Activated naive CD8-positive, alpha-beta T cell treated with anti-CD3 and anti-CD28 coated beads, Interleukin-2, amount 50 U/mL, for 16 hours (primary cell): ENCODE measurements at regions not wholly inside any gene's neighbourhood (a gene's known extent, or its start where the extent isn't known, plus 50 kb on each side); places are given as distances from the start of the nearest gene placed in this dataset.
"Not testable (repeated sequence)": the region's sequence is repeated elsewhere in the genome, so short reads cannot be mapped to it uniquely, and the experiment has no call there.

Source experiments
- DNase-seq: peaks from one replicate; pipeline ENCODE4 v3.0.0-alpha.2; 2020; ENCODE audit warnings: low read depth, low spot score

DNA sequence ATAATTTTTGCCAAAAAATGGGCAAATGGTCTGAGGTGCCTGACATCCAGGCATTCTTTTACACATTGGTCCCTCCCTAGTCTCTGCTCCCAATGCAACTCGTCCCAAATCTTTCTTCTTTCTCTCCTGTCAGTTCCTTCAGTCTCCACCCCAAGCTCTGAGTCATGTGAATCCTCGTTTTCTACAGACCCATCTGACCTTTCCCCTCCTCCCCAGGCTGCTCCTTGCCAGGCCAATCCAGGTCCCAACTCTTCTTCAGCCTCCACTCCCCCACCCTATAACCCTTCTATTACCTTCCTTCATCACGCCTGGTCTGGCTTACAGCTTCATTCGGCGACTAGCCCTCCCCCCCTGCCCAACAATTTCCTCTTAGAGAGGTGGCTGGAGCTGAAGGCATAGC, 55.3 kb downstream of the BBS10 start:
- not testable (repeated sequence) for DNase-seq

DNA sequence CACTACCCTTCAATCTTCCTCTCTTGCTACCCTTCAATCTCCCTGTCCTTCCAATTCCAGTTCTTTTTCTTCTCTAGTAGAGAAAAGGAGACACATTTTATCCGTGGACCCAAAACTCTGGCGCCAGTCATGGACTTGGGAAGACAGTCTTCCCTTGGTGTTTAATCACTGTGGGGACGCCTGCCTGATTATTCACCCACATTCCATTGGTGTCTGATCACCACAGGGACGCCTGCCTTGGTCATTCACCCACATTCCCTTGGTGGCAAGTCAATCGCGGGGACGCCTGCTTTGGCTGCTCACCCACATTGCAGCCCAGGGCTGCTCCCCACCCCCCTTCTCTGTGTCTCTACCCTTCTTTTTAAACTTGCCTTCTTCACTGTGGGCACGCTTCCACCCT, 55.9 kb downstream of the BBS10 start:
- not testable (repeated sequence) for DNase-seq

DNA sequence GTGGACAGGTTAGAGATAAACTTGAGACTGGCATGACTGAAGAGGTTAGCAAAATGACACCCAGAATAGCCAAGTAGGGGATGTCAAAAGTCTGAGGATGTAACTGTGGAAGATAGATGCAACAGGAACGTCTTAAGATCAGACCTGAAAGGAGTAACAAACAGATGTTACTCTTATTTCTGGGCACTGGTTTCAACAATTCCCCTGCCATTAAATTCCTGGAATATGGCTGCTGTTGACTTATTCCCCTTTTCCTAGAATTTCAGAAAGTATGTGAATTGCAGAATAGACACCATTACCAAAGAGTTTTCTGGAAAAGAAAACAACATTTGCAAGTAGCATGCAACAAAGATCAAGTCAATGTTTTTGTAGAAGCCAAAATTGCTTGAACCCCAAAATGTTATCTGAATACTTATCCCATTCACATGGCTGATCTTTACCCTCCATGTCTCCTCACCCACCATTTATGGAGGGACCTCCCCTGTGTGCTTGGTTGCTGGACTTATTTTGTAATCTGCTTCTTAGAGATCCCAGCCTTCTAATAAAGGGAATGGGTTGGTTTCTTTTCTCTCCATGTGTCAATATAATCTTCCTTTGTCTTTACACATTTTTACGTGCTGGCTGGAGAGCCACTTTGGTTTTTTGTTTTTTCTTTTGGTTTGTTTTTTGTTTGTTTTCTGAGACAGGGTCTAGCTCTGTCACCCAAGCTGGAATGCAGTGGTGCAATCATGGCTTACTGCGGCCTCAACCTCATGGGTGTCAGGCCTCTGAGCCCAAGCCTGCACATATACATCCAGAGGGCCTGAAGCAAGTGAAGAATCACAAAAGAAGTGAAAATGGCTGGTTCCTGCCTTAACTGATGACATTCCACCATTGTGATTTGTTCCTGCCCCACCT, 57.0 kb downstream of the BBS10 start:
- DNase-seq = no peak

DNA sequence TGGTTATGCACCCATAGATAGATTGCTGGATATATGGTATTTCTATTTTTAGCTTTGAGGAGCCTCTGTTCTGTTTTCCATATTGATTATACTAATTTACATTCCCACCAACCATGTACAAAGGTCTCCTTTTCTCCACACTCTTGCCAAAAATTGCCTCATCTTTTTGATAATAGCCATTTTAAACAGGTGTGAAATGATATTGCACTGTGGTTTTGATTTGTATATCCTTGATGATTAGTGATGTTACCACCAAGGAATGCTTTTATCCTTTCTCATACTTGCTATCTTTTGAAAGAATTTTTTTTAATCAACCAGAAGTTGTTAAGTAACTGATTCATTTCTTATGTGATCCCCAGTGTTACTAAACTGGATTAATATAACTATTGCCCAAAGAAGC, 60.0 kb downstream of the BBS10 start:
- no peak for DNase-seq

DNA sequence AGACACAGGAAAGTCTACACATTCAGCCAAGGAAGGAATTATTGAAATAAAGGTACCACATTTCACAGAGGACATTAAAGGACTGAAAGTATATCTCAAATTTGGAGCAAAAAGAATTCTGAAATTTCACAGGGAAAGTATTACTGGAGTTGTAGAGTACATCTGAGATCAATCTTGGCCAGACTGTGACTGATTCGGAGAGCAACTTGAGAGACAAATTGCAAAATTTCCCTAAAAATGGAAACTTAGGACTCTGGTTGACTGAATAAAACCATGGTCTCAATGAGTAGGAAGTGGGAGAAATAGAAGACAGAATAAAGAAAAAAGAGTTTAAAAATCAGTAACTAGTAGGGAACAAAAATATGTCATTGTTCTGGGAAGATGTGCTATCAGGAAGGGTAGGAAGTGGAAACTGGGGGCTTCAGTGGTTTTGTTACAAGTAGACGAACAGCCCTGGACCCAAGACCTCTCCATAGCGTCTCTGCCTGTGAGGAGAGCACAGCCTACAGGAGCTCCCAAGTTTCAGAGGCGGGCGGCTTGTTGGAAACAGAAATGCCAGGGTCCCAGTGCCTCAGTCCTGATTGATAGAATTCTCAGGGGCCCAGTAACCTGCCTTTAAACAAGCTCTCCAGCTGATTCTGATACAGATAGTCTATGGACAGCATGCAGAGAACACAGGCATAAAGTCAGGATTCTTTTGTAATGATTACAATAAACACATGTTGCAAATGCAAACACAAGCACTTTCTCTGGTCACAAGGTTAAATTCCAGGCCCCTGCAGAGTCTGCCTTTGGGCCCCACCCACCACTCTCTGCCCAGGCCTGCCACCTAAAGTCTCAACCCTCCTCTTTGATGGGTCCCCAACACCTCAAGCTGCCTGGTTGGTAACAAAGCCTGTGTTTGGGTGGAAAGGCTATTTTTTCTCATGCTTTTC, 63.1 kb downstream of the BBS10 start:
- no peak for DNase-seq

DNA sequence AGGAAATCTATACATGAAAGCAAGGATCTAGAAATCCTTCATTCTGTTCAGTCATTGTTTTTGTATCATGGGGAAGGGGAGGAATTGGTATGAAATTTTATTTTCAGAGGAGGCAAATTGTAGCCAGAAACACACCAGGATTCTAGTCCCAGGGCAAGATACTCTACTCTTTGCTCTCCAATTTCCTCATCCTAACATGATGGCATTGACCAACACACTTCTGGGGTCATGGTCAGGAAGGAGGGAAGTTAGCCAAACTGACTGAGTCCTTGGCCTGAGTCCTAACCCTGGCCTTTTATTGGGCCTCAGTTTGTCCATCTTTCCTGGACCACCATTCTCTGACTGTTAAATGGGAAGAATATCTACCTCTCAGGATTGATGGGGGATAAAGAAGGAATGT, 65.5 kb downstream of the BBS10 start:
- no peak for DNase-seq

DNA sequence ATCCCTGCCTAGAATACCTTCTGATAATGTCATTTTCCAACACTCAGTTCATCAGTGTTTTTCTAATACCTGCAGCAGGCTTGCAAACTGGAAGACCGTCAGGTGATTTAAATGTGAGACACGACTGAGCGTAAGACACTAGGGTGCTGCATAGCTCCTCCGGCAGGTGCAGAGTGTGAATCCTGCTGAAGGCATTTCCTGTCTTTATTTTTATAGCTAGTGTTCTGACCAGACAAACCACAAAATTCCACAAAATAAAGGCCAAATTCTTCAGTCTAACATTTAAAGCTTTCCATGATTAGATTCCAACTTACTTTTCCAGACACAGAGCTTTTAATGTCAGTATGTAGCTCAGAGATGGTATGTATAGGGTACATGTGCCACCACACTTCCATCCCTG, 70.7 kb downstream of the BBS10 start:
- DNase-seq = no peak

DNA sequence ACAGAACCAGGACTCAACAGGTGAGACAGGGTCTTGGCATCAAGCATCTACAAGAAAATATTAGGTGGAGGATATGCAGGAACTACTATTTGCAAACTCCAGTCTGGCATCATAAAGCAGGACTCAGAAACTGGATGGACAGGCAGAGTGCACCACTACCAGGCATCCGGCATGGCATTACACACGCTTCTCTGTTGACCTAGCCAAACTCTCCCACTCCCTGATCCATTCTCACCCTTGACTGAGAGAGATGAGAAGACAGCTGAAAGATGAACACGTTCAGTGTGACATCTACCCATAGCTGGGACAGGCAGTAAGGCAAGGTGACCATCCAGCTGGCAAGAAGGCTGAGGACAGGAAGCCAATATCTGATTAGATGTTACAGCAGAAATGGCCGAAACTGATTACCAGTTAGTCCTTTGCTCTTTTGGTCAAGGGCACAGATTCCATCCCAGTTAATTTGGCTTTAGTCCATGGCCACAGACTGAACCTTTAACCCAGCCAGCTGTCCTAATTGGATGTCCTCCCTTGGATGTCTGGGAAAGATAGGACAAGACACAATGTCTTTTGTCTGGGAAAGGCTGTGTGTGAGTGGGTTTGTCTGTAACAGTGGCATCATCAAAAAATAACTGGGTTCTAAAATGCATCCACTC, 71.6 kb downstream of the BBS10 start:
- DNase-seq = no peak

DNA sequence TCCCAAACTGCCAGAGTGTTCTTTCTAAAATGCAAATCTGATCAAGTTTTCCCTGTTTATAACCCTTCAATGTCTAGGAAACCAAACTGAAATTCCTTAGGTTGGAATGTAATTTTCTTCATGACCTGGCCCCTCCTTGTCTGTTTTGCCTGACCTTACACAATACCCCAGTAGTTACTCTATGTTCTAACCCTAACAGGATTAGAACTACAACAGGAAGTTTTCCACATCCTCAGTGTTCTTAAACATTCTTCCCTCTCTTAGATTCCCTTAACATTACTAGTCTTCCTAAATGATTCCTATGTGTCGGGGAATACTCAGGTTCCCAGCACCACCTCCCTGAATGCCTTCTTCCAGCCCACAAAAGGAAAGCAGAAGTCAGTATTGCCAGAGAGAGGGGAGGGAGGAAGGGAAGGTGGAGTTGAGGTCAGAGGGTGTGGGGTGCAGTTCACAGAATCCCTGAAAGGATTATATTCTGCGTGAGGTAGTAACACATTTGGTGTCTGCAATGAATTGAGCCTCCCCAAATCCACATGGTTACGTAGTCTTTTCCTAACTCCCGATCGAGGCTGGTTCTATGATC, 72.6 kb downstream of the BBS10 start:
- DNase-seq = no peak

DNA sequence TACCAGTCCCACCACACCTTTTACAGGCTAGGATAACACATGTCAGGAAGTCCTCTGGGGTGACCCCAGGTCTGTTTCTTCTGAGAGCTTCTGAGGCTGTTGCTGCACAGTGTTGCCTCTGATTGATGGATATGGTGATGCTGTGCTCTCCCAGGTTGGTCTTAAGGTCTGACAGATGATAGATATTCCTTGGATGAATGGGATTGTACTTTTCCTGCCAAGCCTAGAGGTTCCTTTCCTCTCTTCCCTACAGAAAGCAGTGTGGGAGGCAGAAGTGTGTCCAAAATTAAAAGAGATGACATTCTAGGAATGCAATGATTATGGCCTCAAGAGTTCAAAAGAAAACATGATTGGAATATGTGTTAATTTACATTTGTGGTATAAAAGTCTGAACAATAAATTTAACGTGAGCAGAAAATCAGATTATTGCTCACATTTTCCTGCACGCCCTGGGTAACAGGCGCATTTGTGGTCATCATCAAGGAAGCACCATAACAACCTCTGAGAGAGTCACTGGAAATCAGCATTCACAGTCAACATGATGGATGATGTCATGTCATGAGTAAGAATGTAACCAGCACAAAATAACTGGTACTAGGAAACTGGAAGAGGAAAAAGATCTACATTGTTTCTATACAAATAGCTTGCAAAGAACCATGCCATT, 73.7 kb downstream of the BBS10 start:
- DNase-seq = no peak

DNA sequence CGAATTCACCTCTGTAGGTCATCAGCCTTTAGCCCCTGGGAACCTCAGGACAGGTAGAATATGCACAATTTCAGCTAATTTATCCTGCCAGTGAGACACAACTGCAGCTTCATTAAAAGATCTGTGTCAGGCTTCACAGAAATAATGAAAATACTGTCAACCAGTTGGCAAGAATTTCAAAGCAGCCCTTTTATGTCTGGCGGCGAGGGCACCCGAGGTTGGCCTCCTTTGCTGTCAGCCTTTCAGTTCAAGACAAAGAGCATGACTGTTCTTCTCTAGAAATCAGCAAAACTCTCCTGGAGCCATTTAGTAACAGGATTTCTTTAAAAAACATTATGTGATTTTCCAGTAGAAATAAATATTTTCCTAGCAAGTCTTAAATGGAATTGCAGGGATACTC, 75.9 kb downstream of the BBS10 start:
- no peak for DNase-seq

DNA sequence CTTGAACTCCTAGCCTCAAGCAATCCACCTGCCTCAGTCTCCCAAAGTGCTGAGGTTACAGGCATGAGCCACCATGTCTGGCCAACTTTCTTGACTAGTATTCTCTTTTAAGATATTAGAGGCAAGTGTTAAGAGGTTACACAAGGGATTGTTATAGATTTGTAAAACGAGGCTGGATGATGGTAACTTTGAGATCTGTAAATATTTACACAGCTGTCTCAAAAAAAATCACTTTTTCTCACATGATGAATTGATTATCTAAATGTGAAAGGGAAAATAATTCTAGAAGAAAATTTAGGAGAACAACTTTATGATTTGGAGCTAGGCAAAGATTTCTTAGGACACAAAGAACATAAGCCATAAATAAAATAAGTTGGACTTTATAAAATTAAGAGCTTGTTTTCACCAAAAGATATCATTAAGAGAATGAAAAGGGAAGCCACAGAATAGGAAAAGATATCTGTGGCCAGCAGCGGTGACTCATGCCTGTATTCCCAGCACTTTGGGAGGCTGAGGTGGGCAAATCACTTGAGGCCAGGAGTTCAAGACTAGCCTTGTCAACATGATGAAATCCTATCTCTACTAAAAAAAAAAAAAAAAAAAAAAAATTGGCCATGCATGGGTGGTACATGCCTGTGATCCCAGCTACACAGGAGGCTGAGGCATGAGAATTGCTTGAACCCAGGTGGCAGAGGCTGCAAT, 77.4 kb downstream of the BBS10 start:
- DNase-seq = no peak

DNA sequence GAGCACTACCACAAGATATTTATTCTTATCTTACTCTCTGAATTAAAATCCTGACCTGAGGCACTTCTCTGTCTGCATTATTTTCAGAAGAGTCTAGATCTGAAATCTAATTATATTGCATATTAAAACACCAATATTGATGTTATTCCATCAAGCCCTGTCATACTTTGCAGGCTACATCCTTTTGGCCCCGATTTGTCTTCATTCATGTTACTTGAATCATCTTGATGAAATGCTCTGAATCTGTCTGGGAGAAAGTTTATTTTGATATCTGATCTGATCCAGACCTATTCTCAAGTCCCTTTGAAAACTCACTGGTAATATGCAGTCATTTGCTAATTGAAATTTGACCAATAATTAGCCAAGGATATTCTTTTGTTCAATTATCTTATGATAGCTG, 79.9 kb downstream of the BBS10 start:
- DNase-seq = no peak

DNA sequence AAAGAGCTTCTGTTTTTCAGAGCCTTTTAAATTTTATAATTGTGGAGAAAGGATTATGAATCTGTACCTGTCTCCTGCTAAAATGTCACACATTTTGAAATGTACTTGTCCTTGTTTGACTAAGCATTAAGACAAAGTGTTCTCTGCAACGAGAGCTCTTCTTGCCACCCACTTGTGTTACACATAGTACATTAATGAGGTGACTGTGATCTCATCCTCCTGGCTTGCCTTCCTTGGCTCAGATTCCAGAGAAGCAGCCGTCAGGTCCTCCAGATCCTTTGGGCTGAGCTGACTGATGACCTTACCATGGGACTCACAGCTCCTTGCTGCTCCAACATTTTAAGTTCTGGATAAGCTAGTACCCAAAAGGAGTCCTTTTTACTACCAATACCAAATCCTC, 81.4 kb downstream of the BBS10 start:
- no peak for DNase-seq

DNA sequence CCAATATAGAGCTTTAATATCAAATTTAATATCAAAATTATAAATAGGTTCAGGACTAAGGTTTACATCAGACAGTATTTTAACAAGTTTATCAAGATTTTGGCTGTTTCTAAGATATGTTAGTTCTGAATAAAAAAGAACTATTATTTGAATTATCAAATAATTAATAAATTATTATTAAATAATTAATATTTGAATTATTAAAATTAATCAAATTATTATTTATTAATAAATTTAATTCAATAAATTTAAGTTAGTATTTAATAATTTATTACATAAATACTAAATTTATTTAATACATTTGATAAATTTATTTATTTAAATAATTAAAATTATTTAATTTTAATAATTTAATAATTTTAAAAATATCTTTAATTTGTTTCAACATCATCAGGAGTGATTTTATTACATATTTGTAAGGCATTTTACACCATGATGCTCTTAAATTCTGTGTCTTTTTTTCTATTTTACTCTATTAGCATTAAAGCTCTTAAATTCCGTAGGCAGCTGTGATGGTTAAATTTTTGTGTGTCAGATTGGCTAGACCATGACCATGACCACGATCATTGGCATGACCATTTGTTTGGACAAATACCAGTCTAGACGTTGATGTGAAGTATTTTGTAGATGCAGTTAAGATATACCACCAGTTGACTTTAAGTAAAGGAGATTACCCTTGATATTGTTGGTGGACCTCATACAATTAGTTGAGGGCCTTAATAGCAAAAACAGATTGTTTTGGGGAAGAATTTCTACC, 82.6 kb downstream of the BBS10 start:
- no peak for DNase-seq

DNA sequence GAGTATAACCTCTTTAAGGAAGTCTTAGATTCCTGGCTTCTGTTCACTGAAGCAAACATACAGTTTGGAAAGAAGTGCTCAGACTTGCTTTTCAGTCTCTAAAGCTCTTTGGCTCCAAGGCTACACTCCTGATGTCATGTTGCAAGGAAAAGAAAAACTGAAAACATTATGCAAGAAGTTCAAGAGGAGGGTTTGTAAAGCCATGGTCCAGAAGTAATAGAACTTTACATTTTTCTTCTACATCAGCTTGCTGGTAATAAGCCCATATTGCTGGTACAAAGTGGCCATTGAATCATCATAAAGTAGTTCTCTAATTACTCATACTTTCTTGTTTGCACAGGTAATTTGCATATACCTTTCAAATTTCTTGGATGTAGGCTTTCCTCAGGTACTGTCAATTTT, 83.6 kb downstream of the BBS10 start:
- no peak for DNase-seq

DNA sequence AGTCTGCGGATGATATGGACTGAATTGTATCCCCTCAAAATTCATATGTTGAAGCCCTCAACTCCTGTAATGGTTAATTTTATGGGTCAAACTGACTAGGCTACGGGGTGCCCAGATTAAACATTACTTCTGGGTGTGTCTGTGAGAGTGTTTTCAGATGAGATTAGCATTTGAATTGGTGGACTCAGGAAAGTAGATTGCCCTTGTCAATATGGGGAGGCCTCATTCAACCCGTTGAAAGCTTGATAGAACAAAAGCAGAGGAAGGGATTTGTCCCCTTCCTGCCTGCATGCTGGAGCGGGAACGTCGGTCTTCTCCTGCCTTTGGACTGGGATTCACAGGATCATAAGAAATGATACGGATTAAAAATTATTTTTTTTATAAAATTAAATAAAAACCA, 84.5 kb downstream of the BBS10 start:
- no peak for DNase-seq

DNA sequence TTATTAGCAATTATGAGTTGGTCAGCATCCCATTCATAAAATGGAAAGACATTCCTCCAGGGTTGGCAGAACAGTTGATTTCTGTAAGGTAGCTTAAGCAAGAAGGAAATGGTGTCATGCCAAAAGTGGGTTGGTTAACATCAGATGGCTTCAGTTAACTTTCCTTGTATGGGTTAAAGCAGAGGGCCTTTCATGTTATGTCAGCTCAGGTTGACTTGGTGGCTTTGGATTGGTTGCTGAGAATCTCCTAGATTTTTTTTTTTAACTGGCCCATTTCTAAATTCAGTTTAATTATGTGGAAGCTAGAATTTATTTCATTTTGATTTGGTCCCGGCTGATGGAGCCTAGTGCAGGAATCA, 87.8 kb downstream of the BBS10 start:
- DNase-seq = no peak

DNA sequence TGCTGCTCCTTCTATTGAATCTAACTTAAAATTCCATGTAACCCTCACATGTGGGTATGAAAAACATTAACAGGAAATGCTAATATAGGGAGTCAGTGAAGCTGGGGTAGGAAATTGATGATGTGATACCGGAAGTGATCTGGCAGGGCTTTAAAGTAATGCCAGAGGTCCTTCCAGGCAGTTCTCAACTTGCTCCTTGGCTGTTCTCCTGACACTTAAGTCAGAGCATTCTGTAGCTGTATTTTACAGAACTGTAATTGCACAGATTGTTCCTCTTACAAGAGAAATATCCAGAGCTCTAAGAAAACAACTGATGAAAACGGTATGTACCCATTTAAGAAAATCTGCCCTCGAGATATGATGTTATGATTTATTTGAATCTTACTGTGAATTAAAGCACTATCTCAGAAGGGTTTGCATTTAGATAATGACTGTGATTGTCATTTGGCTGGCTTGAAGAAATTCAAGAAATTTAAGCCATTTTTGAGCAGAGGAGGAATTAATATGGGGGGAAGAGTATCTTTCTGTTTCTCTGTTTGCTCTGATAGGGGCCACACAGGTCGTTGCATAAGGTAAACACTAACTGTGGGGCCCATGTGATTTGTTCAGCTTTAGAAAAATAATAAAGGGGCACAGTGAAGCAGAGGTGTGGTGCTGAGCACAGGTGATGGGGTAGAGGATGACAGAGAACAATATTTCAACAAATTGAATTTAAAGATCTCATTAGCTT, 88.4 kb downstream of the BBS10 start:
- no peak for DNase-seq
